ENCODE measurements at regions not wholly inside any gene's neighbourhood (a gene's known extent, or its start where the extent isn't known, plus 50 kb on each side); places are given as distances from the start of the nearest gene placed in this dataset.

GRCh38 chr5:33310451-33310850, 130.3 kb upstream of the TARS1 start:
- H3K4me1 ChIP-seq (ENCODE audit: low read length) = no peaks in the 10 kb centered on the region; the same call in 1 of the 2 replicates
- no peak overlapping the region for H2AFZ ChIP-seq (ENCODE audit: low read depth, low read length)
- H3K9me3 ChIP-seq (ENCODE audit: insufficient read depth, low read length) = no peaks in the 10 kb centered on the region
- H4K20me1 ChIP-seq (ENCODE audit: insufficient read depth, low read length) = no peaks in the 10 kb centered on the region
- H3K4me3 ChIP-seq (ENCODE audit: low read length) = no peak overlapping the region
- no peak for TF ChIP-seq EZH2phosphoT487 (IDR thresholded peaks at IDR 0.05; ENCODE audit: low read depth)
- TF ChIP-seq CTCF (IDR thresholded peaks at IDR 0.05; ENCODE audit: low read depth, low read length) = no peak
- H3K36me3 ChIP-seq (replicated peaks; ENCODE audit: low read depth, low read length) = no peaks in the 10 kb centered on the region
- no peak overlapping the region for H3K27ac ChIP-seq (ENCODE audit: low read length)
- no peak overlapping the region for H3K4me2 ChIP-seq (ENCODE audit: low read length)
- H3K9ac ChIP-seq (ENCODE audit: low read length) = no peak overlapping the region
- no peaks in the 10 kb centered on the region for H3K79me2 ChIP-seq (ENCODE audit: low read length)
- H3K27me3 ChIP-seq (ENCODE audit: low read depth, low read length) = no peaks in the 10 kb centered on the region

GRCh38 chr5:33311893-33312292, 128.9 kb upstream of the TARS1 start:
- Histone ChIP-seq H3K27ac (ENCODE audit: low read length) (no peak overlapping the region), H3K27me3 (ENCODE audit: low read depth, low read length) (no peaks in the 10 kb centered on the region), H3K4me3 (ENCODE audit: low read length) (no peak overlapping the region), H3K9me3 (ENCODE audit: insufficient read depth, low read length) (no peaks in the 10 kb centered on the region), H3K4me1 (ENCODE audit: low read length) (no peaks in the 10 kb centered on the region; the same call in 1 of the 2 replicates), H2AFZ (ENCODE audit: low read depth, low read length) (no peak overlapping the region), H3K79me2 (ENCODE audit: low read length) (no peaks in the 10 kb centered on the region), H3K36me3 (replicated peaks; ENCODE audit: low read depth, low read length) (no peaks in the 10 kb centered on the region), H4K20me1 (ENCODE audit: insufficient read depth, low read length) (no peaks in the 10 kb centered on the region), H3K9ac (ENCODE audit: low read length) (no peak overlapping the region), H3K4me2 (ENCODE audit: low read length) (no peak overlapping the region)
- no peak for TF ChIP-seq EZH2phosphoT487 (IDR thresholded peaks at IDR 0.05; ENCODE audit: low read depth)
- no peak for TF ChIP-seq CTCF (IDR thresholded peaks at IDR 0.05; ENCODE audit: low read depth, low read length)

GRCh38 chr5:33312571-33313549, 127.9 kb upstream of the TARS1 start:
- Histone ChIP-seq H3K36me3 (replicated peaks; ENCODE audit: low read depth, low read length) (no peaks in the 10 kb centered on the region), H3K9ac (ENCODE audit: low read length) (no peak overlapping the region), H4K20me1 (ENCODE audit: insufficient read depth, low read length) (no peaks in the 10 kb centered on the region), H3K9me3 (ENCODE audit: insufficient read depth, low read length) (no peaks in the 10 kb centered on the region), H3K4me2 (ENCODE audit: low read length) (no peak overlapping the region), H2AFZ (ENCODE audit: low read depth, low read length) (no peak overlapping the region), H3K27me3 (ENCODE audit: low read depth, low read length) (no peaks in the 10 kb centered on the region), H3K4me1 (ENCODE audit: low read length) (no peaks in the 10 kb centered on the region; the same call in 1 of the 2 replicates), H3K4me3 (ENCODE audit: low read length) (no peak overlapping the region), H3K27ac (ENCODE audit: low read length) (no peak overlapping the region), H3K79me2 (ENCODE audit: low read length) (no peaks in the 10 kb centered on the region)
- TF ChIP-seq EZH2phosphoT487 (IDR thresholded peaks at IDR 0.05; ENCODE audit: low read depth) = no peak
- no peak for TF ChIP-seq CTCF (IDR thresholded peaks at IDR 0.05; ENCODE audit: low read depth, low read length)

GRCh38 chr5:33315189-33315588, 125.6 kb upstream of the TARS1 start:
- Histone ChIP-seq H3K79me2 (ENCODE audit: low read length) (no peaks in the 10 kb centered on the region), H3K27ac (ENCODE audit: low read length) (no peak overlapping the region), H3K9me3 (ENCODE audit: insufficient read depth, low read length) (no peaks in the 10 kb centered on the region), H4K20me1 (ENCODE audit: insufficient read depth, low read length) (no peaks in the 10 kb centered on the region), H3K4me2 (ENCODE audit: low read length) (no peak overlapping the region), H3K9ac (ENCODE audit: low read length) (no peak overlapping the region), H3K27me3 (ENCODE audit: low read depth, low read length) (no peaks in the 10 kb centered on the region), H3K4me3 (ENCODE audit: low read length) (no peak overlapping the region), H3K36me3 (replicated peaks; ENCODE audit: low read depth, low read length) (no peaks in the 10 kb centered on the region), H2AFZ (ENCODE audit: low read depth, low read length) (no peak overlapping the region), H3K4me1 (ENCODE audit: low read length) (no peaks in the 10 kb centered on the region)
- TF ChIP-seq EZH2phosphoT487 (IDR thresholded peaks at IDR 0.05; ENCODE audit: low read depth) (no peak), CTCF (IDR thresholded peaks at IDR 0.05; ENCODE audit: low read depth, low read length) (no peak)
